ENCODE measurements at regions not wholly inside any gene's neighbourhood (a gene's known extent, or its start where the extent isn't known, plus 50 kb on each side); places are given as distances from the start of the nearest gene placed in this dataset.

GRCh38 chr7:47207956-47208355, 374.0 kb downstream of the TNS3 start:
- peaks cover 9% of the 10 kb centered on the region for H3K4me1 Mint-ChIP-seq (ENCODE audit: unreplicated experiment)
- no peak overlapping the region for H3K4me3 Mint-ChIP-seq (ENCODE audit: unreplicated experiment)
- no peak for DNase-seq (ENCODE audit: extremely low spot score, unreplicated experiment)
- H3K27me3 Mint-ChIP-seq (ENCODE audit: unreplicated experiment), result peaks cover 72% of the 10 kb centered on the region
- H3K9me3 Mint-ChIP-seq (ENCODE audit: unreplicated experiment), result peaks cover 4% of the 10 kb centered on the region
- TF ChIP-seq CTCF (IDR thresholded peaks at IDR 0.05), result no peak
- H3K36me3 Mint-ChIP-seq (ENCODE audit: unreplicated experiment), result no peaks in the 10 kb centered on the region
- no peak overlapping the region for H3K27ac Mint-ChIP-seq (ENCODE audit: unreplicated experiment)

GRCh38 chr7:47204709-47205108, 377.2 kb downstream of the TNS3 start:
- no peak for TF ChIP-seq CTCF (IDR thresholded peaks at IDR 0.05)
- H3K4me1 Mint-ChIP-seq (ENCODE audit: unreplicated experiment), result no peaks in the 10 kb centered on the region
- H3K36me3 Mint-ChIP-seq (ENCODE audit: unreplicated experiment), result no peaks in the 10 kb centered on the region
- no peak overlapping the region for H3K4me3 Mint-ChIP-seq (ENCODE audit: unreplicated experiment)
- H3K27me3 Mint-ChIP-seq (ENCODE audit: unreplicated experiment), result peaks cover 75% of the 10 kb centered on the region
- no peak overlapping the region for H3K27ac Mint-ChIP-seq (ENCODE audit: unreplicated experiment)
- H3K9me3 Mint-ChIP-seq (ENCODE audit: unreplicated experiment), result no peaks in the 10 kb centered on the region
- no peak for DNase-seq (ENCODE audit: extremely low spot score, unreplicated experiment)

- no peak for DNase-seq (ENCODE audit: extremely low spot score, unreplicated experiment)
- H3K27ac Mint-ChIP-seq (ENCODE audit: unreplicated experiment), result no peak overlapping the region
- TF ChIP-seq CTCF (IDR thresholded peaks at IDR 0.05), result no peak
- no peaks in the 10 kb centered on the region for H3K4me1 Mint-ChIP-seq (ENCODE audit: unreplicated experiment)
- H3K4me3 Mint-ChIP-seq (ENCODE audit: unreplicated experiment), result no peak overlapping the region
- H3K9me3 Mint-ChIP-seq (ENCODE audit: unreplicated experiment), result no peaks in the 10 kb centered on the region
- no peaks in the 10 kb centered on the region for H3K36me3 Mint-ChIP-seq (ENCODE audit: unreplicated experiment)
- peaks cover 79% of the 10 kb centered on the region for H3K27me3 Mint-ChIP-seq (ENCODE audit: unreplicated experiment)
These were observed 379.6 kb downstream of the TNS3 start for GRCh38 chr7:47202146-47202783.

- TF ChIP-seq CTCF (IDR thresholded peaks at IDR 0.05), result no peak
- no peak for DNase-seq (ENCODE audit: extremely low spot score, unreplicated experiment)
- Mint-ChIP-seq H3K27ac (ENCODE audit: unreplicated experiment) (no peak overlapping the region), H3K4me1 (ENCODE audit: unreplicated experiment) (no peaks in the 10 kb centered on the region), H3K4me3 (ENCODE audit: unreplicated experiment) (no peak overlapping the region), H3K9me3 (ENCODE audit: unreplicated experiment) (no peaks in the 10 kb centered on the region), H3K27me3 (ENCODE audit: unreplicated experiment) (peaks cover 56% of the 10 kb centered on the region), H3K36me3 (ENCODE audit: unreplicated experiment) (no peaks in the 10 kb centered on the region)
These were observed 383.8 kb downstream of the TNS3 start for GRCh38 chr7:47198159-47198558.

- Mint-ChIP-seq H3K4me3 (ENCODE audit: unreplicated experiment) (no peak overlapping the region), H3K4me1 (ENCODE audit: unreplicated experiment) (no peaks in the 10 kb centered on the region), H3K36me3 (ENCODE audit: unreplicated experiment) (no peaks in the 10 kb centered on the region), H3K27me3 (ENCODE audit: unreplicated experiment) (peaks cover 53% of the 10 kb centered on the region), H3K27ac (ENCODE audit: unreplicated experiment) (no peak overlapping the region), H3K9me3 (ENCODE audit: unreplicated experiment) (no peaks in the 10 kb centered on the region)
- DNase-seq (ENCODE audit: extremely low spot score, unreplicated experiment), result no peak
- TF ChIP-seq CTCF (IDR thresholded peaks at IDR 0.05), result no peak
These were observed 384.4 kb downstream of the TNS3 start for GRCh38 chr7:47197486-47197885.
